ENCODE measurements at regions not wholly inside any gene's neighbourhood (a gene's known extent, or its start where the extent isn't known, plus 50 kb on each side); places are given as distances from the start of the nearest gene placed in this dataset.

DNA sequence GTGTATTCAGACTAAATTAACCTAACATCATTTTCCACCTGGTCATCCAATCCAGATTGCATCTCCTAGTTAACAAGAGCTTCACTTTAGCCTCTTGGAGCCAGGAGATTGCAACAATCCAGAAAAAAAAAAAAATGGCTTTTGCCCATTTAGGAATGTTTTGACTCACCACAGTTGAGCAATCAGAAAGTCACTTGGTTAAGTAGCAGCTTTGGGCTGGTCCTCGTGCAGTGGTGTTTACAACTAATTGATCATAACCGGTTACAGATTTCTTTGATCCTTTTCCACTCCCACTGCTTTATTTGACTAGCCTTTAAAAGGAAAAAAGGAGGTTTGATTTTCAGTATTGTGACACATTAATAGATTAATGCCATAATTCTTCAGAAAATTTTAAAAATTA lies 688.8 kb upstream of the CCDC54 start:
- no peaks in the 10 kb centered on the region for H3K36me3 ChIP-seq
- H3K4me3 ChIP-seq: no peak overlapping the region
- 11 to 22% methylated on average over 2 of the region's 2 CpGs for WGBS, 2 donors
- no peaks in the 10 kb centered on the region for H3K9me3 ChIP-seq
- peak in 1 of 4 donors; percentile 27 for ATAC-seq
- FAIRE-seq: no peak
- H3K27me3 ChIP-seq: no peaks in the 10 kb centered on the region
- no peak for DNase-seq
- H3K4me1 ChIP-seq: no peaks in the 10 kb centered on the region
- intact Hi-C loops (cut with DNase I): no loop called here
- no peak overlapping the region for H3K27ac ChIP-seq
- TF ChIP-seq, protein P1, sequence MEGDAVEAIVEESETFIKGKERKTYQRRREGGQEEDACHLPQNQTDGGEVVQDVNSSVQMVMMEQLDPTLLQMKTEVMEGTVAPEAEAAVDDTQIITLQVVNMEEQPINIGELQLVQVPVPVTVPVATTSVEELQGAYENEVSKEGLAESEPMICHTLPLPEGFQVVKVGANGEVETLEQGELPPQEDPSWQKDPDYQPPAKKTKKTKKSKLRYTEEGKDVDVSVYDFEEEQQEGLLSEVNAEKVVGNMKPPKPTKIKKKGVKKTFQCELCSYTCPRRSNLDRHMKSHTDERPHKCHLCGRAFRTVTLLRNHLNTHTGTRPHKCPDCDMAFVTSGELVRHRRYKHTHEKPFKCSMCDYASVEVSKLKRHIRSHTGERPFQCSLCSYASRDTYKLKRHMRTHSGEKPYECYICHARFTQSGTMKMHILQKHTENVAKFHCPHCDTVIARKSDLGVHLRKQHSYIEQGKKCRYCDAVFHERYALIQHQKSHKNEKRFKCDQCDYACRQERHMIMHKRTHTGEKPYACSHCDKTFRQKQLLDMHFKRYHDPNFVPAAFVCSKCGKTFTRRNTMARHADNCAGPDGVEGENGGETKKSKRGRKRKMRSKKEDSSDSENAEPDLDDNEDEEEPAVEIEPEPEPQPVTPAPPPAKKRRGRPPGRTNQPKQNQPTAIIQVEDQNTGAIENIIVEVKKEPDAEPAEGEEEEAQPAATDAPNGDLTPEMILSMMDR (IDR thresholded peaks at IDR 0.05): no peak

DNA sequence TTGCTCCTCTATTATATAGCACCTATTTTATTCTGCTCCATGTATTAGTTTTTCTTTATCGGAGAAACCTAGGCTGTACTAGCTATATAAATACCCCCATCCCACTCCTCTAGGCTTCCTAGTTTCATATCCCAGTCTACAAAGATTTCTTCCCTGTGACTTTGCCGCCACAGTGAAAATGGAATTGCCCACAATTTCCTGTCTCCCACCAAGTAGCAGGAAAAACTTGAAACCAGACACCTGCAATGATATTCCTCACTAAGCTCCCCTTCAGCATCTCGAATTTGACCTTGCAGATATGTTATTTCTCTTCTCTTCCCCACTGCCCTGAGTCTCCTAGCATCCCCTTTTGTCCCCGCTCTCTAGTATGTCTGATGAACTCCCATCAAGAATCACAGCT lies 685.8 kb upstream of the CCDC54 start:
- TF ChIP-seq, protein P1 (IDR thresholded peaks at IDR 0.05): no peak
- Histone ChIP-seq H3K4me3 (no peak overlapping the region), H3K27me3 (no peaks in the 10 kb centered on the region), H3K36me3 (no peaks in the 10 kb centered on the region), H3K9me3 (no peaks in the 10 kb centered on the region), H3K27ac (no peak overlapping the region), H3K4me1 (no peaks in the 10 kb centered on the region)
- FAIRE-seq (no peak), ATAC-seq (no peak), DNase-seq (no peak)
- intact Hi-C loops (cut with DNase I): no loop called here
- WGBS, 2 donors: 60 to 68% methylated on average over 4 of the region's 4 CpGs

DNA sequence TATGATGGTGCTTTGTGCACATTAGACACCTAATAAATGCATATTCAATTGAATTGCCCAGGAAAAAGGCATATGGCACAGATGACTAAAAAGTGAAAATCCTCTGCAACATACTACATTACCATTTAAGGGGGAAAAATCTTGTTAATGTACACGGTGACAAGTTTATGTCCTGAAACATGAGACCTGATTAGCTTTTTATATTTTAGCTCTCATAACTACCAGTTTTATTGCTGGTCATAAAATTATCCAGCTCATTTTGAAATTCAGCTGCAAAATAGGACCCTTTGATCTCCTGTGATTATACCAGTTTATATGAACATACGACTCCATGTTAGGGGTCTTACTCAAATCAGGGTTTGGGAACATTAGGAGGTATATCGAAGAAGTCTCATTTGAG lies 684.6 kb upstream of the CCDC54 start:
- DNase-seq (no peak), ATAC-seq (no peak), FAIRE-seq (no peak)
- H3K27me3 ChIP-seq: no peaks in the 10 kb centered on the region
- H3K4me3 ChIP-seq: no peak overlapping the region
- H3K27ac ChIP-seq: no peak overlapping the region
- no peaks in the 10 kb centered on the region for H3K36me3 ChIP-seq
- H3K4me1 ChIP-seq: no peaks in the 10 kb centered on the region
- intact Hi-C loops (cut with DNase I): no loop called here
- no peaks in the 10 kb centered on the region for H3K9me3 ChIP-seq
- WGBS, 2 donors: 58 to 61% methylated on average over 3 of the region's 3 CpGs
- TF ChIP-seq, protein P1 (IDR thresholded peaks at IDR 0.05): no peak

DNA sequence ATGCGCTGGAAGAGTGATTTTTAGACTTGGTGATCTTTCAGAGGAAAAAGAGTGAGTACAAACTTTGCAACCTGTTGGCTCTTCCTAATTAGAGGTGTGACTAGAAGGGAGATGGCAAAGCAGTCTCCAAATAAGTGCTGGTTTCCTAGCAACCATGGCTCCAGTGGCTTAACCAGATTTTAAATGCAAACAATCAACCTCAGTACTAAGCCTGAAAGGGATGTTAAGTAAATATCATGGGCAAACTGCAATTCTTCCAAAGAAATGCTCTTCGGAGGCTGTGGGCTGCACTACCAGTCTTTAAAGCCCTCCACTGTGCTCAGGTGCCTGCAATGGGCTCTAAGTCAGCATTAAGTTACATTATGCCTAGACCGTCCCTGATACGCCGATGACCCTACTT lies 678.1 kb upstream of the CCDC54 start:
- H3K9me3 ChIP-seq: no peaks in the 10 kb centered on the region
- no peaks in the 10 kb centered on the region for H3K27me3 ChIP-seq
- FAIRE-seq: no peak
- H3K36me3 ChIP-seq: no peaks in the 10 kb centered on the region
- TF ChIP-seq, protein P1 (IDR thresholded peaks at IDR 0.05): no peak
- peak in 2 of 4 donors; percentile 31 to 37 for ATAC-seq
- no peaks in the 10 kb centered on the region for H3K4me1 ChIP-seq
- intact Hi-C loops (cut with DNase I): no loop called here
- no peak for DNase-seq
- no peak overlapping the region for H3K4me3 ChIP-seq
- no peak overlapping the region for H3K27ac ChIP-seq
- WGBS, 2 donors: 40 to 44% methylated on average over 5 of the region's 5 CpGs

DNA sequence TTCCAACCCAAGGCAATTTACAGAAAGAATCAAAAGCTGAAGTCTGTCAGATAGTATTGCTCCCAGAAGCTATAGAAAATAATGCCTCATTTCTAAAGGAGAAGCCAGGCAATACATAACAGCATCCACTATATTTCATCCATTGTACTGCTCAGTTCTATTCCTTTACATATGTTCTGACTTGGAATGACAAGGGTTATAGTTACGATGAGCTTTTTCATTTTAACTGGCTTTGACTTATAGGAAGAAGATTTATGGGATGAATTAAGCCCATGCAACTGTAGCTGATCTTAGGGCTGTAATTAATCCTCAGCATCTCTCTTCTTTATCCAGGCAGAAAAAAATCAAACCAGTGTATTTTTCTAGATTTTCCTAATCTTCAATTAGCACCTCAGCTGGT lies 676.3 kb upstream of the CCDC54 start:
- FAIRE-seq: no peak
- no peak overlapping the region for H3K4me3 ChIP-seq
- ATAC-seq: no peak
- H3K36me3 ChIP-seq: no peaks in the 10 kb centered on the region
- no peaks in the 10 kb centered on the region for H3K9me3 ChIP-seq
- no peaks in the 10 kb centered on the region for H3K27me3 ChIP-seq
- no peak for DNase-seq
- H3K4me1 ChIP-seq: no peaks in the 10 kb centered on the region
- TF ChIP-seq, protein P1 (IDR thresholded peaks at IDR 0.05): no peak
- 59 to 70% methylated on average over 1 of the region's 1 CpG for WGBS, 2 donors
- intact Hi-C loops (cut with DNase I): no loop called here
- no peak overlapping the region for H3K27ac ChIP-seq

All from pancreas (tissue), 10 donors.